Choroid plexus epithelial cell (primary cell): ENCODE measurements at regions not wholly inside any gene's neighbourhood (a gene's known extent, or its start where the extent isn't known, plus 50 kb on each side); places are given as distances from the start of the nearest gene placed in this dataset.
A peak's percentile ranks its signal among the peaks of the same experiment; 100 is the strongest.

Experiments used
- DNase-seq: peaks from one replicate; pipeline ENCODE4 v3.0.0-alpha.2; 2010; ENCODE audit warnings: low read depth
- H3K4me3 ChIP-seq: 2 replicates; pipeline ENCODE4 v1.5.1; 2011; ENCODE audit warnings: low read depth, mild to moderate bottlenecking, control low read depth, low read length, moderate library complexity
- CTCF ChIP-seq: conservative IDR thresholded peaks from 2 replicates; pipeline ENCODE4 v1.5.1; 2011; ENCODE audit warnings: low read depth, mild to moderate bottlenecking, control low read depth, inconsistent platforms, low read length, moderate library complexity

GRCh38 chr1:235027076-235027861, 101.4 kb downstream of the TOMM20 start:
- TF ChIP-seq CTCF, result no peak

GRCh38 chr1:235025422-235025984, 103.1 kb downstream of the TOMM20 start:
- no peak for DNase-seq
- no peak overlapping the region for H3K4me3 ChIP-seq
- TF ChIP-seq CTCF, result no peak

More at GRCh38 chr1:235027076-235027861, 101.4 kb downstream of the TOMM20 start:
- DNase-seq, result no peak
- H3K4me3 ChIP-seq, result no peak overlapping the region

- TF ChIP-seq CTCF, result no peak
- no peak for DNase-seq
- no peak overlapping the region for H3K4me3 ChIP-seq
Measured at GRCh38 chr1:235024711-235025421, 103.8 kb downstream of the TOMM20 start.

- no peak overlapping the region for H3K4me3 ChIP-seq
- no peak for TF ChIP-seq CTCF
- DNase-seq, result peak; percentile 54
Measured at GRCh38 chr1:235023711-235024439, 104.8 kb downstream of the TOMM20 start.

GRCh38 chr1:235022981-235023710, 105.5 kb downstream of the TOMM20 start:
- DNase-seq, result no peak
- H3K4me3 ChIP-seq, result no peak overlapping the region
- no peak for TF ChIP-seq CTCF

GRCh38 chr1:235022341-235022980, 106.2 kb downstream of the TOMM20 start:
- H3K4me3 ChIP-seq, result no peak overlapping the region
- DNase-seq, result no peak
- TF ChIP-seq CTCF, result no peak
